ENCODE measurements at regions not wholly inside any gene's neighbourhood (a gene's known extent, or its start where the extent isn't known, plus 50 kb on each side); places are given as distances from the start of the nearest gene placed in this dataset.

DNA sequence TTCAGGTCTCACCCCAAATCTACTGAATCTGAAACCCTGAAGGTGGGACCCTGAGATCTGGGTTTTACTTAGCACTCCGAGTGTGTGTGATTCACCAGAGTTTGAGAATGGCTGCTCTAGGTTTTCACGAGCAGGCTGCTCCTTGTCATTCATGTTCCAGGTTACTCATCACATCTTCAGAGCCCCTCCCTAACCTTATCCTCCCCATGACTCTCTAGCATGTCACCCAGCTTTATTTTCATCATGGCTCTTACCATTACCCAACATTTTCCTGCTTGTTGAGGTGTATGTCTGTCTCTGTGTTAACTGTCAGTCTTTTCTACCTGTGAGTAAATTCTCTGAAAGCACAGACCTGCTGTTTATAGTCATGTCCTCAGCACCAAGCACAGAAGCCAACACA, 319.2 kb downstream of the NSG2 start:
- TF ChIP-seq CTCF (IDR thresholded peaks at IDR 0.05; ENCODE audit: low read depth, low read length) (no peak), MAX (IDR thresholded peaks at IDR 0.05; ENCODE audit: low read depth, low read length) (no peak)
